ENCODE measurements at regions not wholly inside any gene's neighbourhood (a gene's known extent, or its start where the extent isn't known, plus 50 kb on each side); places are given as distances from the start of the nearest gene placed in this dataset.

DNA sequence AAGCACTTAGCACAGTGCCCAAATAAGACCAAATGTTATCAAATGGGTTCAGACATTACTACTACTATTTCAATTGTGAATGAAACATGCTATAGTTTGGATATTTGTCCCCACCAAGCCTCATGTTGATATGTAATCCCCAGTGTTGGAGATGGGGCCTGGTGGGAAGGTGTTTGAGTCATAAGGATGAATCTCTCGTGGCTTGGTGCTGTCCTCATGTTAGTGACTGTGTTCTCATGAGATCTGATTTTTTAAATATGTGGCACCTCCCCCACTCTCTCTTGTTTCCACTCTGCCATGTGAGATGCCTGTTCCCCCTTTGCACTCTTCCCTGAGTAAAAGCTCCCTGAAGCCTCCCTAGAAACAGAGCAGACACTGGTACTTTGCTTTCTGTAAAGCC, 148.7 kb upstream of the TGFBR2 start:
- no peak overlapping the region for H2AFZ ChIP-seq (ENCODE audit: low read depth, low read length)
- H3K27me3 ChIP-seq (ENCODE audit: insufficient read depth, low read depth, low read length) = no peaks in the 10 kb centered on the region
- no peaks in the 10 kb centered on the region for H3F3A ChIP-seq (ENCODE audit: insufficient read depth, low read length, poor library complexity, severe bottlenecking)
- H3K4me3 ChIP-seq (ENCODE audit: low read length) = no peak overlapping the region
- H3K4me2 ChIP-seq (ENCODE audit: low read length) = no peak overlapping the region
- H3K9me2 ChIP-seq (ENCODE audit: insufficient read depth, low read length) = no peaks in the 10 kb centered on the region
- no peaks in the 10 kb centered on the region for H3K9me3 ChIP-seq (ENCODE audit: low read length)
- H3K9ac ChIP-seq (ENCODE audit: low read length) = no peak overlapping the region
- TF ChIP-seq EP300 (conservative IDR thresholded peaks at IDR 0.05; ENCODE audit: poor library complexity, severe bottlenecking) = no peak
- no peak for TF ChIP-seq MXI1 (conservative IDR thresholded peaks at IDR 0.05; ENCODE audit: poor library complexity, severe bottlenecking)
- no peak for TF ChIP-seq RAD21 (conservative IDR thresholded peaks at IDR 0.05)
- TF ChIP-seq REST (IDR thresholded peaks at IDR 0.05; ENCODE audit: borderline replicate concordance) = no peak
- no peak for TF ChIP-seq CTCF (IDR thresholded peaks at IDR 0.05; ENCODE audit: poor library complexity, severe bottlenecking)
- no peak for TF ChIP-seq SMC3 (conservative IDR thresholded peaks at IDR 0.05; ENCODE audit: poor library complexity)
- TF ChIP-seq TAF1 (IDR thresholded peaks at IDR 0.05; ENCODE audit: low read depth) = no peak
- no peak for TF ChIP-seq POLR2AphosphoS5 (IDR thresholded peaks at IDR 0.05)
- TF ChIP-seq EZH2 (IDR thresholded peaks at IDR 0.05; ENCODE audit: borderline replicate concordance, insufficient read depth, low read length, poor library complexity, severe bottlenecking) = no peak
- H3K27ac ChIP-seq (ENCODE audit: low read length) = no peak overlapping the region
- no peaks in the 10 kb centered on the region for H3K79me2 ChIP-seq (replicated peaks; ENCODE audit: insufficient read depth, low read length)
- no peaks in the 10 kb centered on the region for H4K20me1 ChIP-seq (ENCODE audit: insufficient read depth)
- H3K36me3 ChIP-seq (ENCODE audit: insufficient read depth, low read length) = no peaks in the 10 kb centered on the region

- H4K20me1 ChIP-seq (ENCODE audit: insufficient read depth) = no peaks in the 10 kb centered on the region
- H3K4me3 ChIP-seq (ENCODE audit: low read length) = no peak overlapping the region
- H2AFZ ChIP-seq (ENCODE audit: low read depth, low read length) = no peak overlapping the region
- no peaks in the 10 kb centered on the region for H3K79me2 ChIP-seq (replicated peaks; ENCODE audit: insufficient read depth, low read length)
- H3K36me3 ChIP-seq (ENCODE audit: insufficient read depth, low read length) = no peaks in the 10 kb centered on the region
- no peaks in the 10 kb centered on the region for H3K27me3 ChIP-seq (ENCODE audit: insufficient read depth, low read depth, low read length)
- TF ChIP-seq REST (IDR thresholded peaks at IDR 0.05; ENCODE audit: borderline replicate concordance) (no peak), TAF1 (IDR thresholded peaks at IDR 0.05; ENCODE audit: low read depth) (no peak), CTCF (IDR thresholded peaks at IDR 0.05; ENCODE audit: poor library complexity, severe bottlenecking) (no peak)
- H3K9ac ChIP-seq (ENCODE audit: low read length) = no peak overlapping the region
- H3K27ac ChIP-seq (ENCODE audit: low read length) = no peak overlapping the region
- no peak overlapping the region for H3K4me2 ChIP-seq (ENCODE audit: low read length)
- H3F3A ChIP-seq (ENCODE audit: insufficient read depth, low read length, poor library complexity, severe bottlenecking) = no peaks in the 10 kb centered on the region
- no peaks in the 10 kb centered on the region for H3K9me3 ChIP-seq (ENCODE audit: low read length)
- no peaks in the 10 kb centered on the region for H3K9me2 ChIP-seq (ENCODE audit: insufficient read depth, low read length)
Observed at GRCh38 chr3:30458376-30459171, 147.8 kb upstream of the TGFBR2 start.

All from neural cell (in vitro differentiated cells).